ENCODE measurements at regions not wholly inside any gene's neighbourhood (a gene's known extent, or its start where the extent isn't known, plus 50 kb on each side); places are given as distances from the start of the nearest gene placed in this dataset.

GRCh38 chr4:117376692-117377091 is 291.3 kb upstream of the TRAM1L1 start:
- DNase-seq (ENCODE audit: low read depth, low spot score) (no peak), ATAC-seq (no peak)
- ChIA-PET POLR2A (no interaction called here), CTCF (no interaction called here)
- H3K27ac ChIP-seq (ENCODE audit: low read length) = no peak overlapping the region
- TF ChIP-seq POLR2AphosphoS5 (IDR thresholded peaks at IDR 0.05; ENCODE audit: low read depth, low read length) = no peak
- no peak for TF ChIP-seq TCF7L2 (IDR thresholded peaks at IDR 0.05; ENCODE audit: low read depth, low read length)
- no peak for TF ChIP-seq SIN3A (IDR thresholded peaks at IDR 0.05; ENCODE audit: borderline replicate concordance, insufficient read depth, low read depth, low read length)
- TF ChIP-seq, protein P1, sequence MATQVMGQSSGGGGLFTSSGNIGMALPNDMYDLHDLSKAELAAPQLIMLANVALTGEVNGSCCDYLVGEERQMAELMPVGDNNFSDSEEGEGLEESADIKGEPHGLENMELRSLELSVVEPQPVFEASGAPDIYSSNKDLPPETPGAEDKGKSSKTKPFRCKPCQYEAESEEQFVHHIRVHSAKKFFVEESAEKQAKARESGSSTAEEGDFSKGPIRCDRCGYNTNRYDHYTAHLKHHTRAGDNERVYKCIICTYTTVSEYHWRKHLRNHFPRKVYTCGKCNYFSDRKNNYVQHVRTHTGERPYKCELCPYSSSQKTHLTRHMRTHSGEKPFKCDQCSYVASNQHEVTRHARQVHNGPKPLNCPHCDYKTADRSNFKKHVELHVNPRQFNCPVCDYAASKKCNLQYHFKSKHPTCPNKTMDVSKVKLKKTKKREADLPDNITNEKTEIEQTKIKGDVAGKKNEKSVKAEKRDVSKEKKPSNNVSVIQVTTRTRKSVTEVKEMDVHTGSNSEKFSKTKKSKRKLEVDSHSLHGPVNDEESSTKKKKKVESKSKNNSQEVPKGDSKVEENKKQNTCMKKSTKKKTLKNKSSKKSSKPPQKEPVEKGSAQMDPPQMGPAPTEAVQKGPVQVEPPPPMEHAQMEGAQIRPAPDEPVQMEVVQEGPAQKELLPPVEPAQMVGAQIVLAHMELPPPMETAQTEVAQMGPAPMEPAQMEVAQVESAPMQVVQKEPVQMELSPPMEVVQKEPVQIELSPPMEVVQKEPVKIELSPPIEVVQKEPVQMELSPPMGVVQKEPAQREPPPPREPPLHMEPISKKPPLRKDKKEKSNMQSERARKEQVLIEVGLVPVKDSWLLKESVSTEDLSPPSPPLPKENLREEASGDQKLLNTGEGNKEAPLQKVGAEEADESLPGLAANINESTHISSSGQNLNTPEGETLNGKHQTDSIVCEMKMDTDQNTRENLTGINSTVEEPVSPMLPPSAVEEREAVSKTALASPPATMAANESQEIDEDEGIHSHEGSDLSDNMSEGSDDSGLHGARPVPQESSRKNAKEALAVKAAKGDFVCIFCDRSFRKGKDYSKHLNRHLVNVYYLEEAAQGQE (IDR thresholded peaks at IDR 0.05; ENCODE audit: insufficient read depth in 1 of 2, low read depth in 2 of 2, low read length in 1 of 2) = no peak
- TF ChIP-seq, protein P2, sequence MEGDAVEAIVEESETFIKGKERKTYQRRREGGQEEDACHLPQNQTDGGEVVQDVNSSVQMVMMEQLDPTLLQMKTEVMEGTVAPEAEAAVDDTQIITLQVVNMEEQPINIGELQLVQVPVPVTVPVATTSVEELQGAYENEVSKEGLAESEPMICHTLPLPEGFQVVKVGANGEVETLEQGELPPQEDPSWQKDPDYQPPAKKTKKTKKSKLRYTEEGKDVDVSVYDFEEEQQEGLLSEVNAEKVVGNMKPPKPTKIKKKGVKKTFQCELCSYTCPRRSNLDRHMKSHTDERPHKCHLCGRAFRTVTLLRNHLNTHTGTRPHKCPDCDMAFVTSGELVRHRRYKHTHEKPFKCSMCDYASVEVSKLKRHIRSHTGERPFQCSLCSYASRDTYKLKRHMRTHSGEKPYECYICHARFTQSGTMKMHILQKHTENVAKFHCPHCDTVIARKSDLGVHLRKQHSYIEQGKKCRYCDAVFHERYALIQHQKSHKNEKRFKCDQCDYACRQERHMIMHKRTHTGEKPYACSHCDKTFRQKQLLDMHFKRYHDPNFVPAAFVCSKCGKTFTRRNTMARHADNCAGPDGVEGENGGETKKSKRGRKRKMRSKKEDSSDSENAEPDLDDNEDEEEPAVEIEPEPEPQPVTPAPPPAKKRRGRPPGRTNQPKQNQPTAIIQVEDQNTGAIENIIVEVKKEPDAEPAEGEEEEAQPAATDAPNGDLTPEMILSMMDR (IDR thresholded peaks at IDR 0.05) = no peak
- no peak overlapping the region for H3K4me3 ChIP-seq (ENCODE audit: low read depth in 2 of 2, low read length in 2 of 2)
- no peaks in the 10 kb centered on the region for H3K9me3 ChIP-seq (ENCODE audit: control insufficient read depth, insufficient read depth, low read depth, low read length)
- H3K36me3 ChIP-seq (ENCODE audit: control insufficient read depth, insufficient read depth, low read length) = no peaks in the 10 kb centered on the region
- H3K27me3 ChIP-seq (ENCODE audit: control insufficient read depth, insufficient read depth, low read length) = no peaks in the 10 kb centered on the region
- BruUV-seq (replicated peaks) = no TSS peak
- no peaks in the 10 kb centered on the region for H3K4me1 ChIP-seq (ENCODE audit: control insufficient read depth, insufficient read depth, low read length)
- intact Hi-C loops (cut with micrococcal nuclease; ENCODE audit: unreplicated experiment) (no loop called here), in situ Hi-C loops (cut with HindIII; ENCODE audit: low pct_unique_long_range_greater_than_20kb, low sequenced_read_pairs) (no loop called here)

DNA sequence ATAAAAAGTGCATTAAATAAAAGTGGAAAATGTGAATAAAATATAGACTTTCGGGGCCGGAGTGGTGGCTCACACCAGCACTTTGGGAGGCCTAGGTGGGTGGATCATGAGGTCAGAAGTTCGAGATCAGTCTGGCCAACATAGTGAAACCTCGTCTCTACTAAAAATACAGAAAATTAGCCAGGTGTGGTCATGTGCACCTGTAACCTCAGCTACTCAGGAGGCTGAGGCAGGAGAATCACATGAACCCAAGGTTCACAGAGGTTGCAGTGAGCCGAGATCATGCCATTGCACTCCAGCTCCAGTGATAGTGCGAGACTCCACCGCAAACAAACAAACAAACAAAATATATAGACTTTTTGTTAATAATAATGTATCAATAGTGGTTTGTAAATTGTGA is 293.6 kb upstream of the TRAM1L1 start:
- no peak for TF ChIP-seq POLR2AphosphoS5 (IDR thresholded peaks at IDR 0.05; ENCODE audit: low read depth, low read length)
- TF ChIP-seq SIN3A (IDR thresholded peaks at IDR 0.05; ENCODE audit: borderline replicate concordance, insufficient read depth, low read depth, low read length) = no peak
- TF ChIP-seq, protein P1 (IDR thresholded peaks at IDR 0.05; ENCODE audit: insufficient read depth in 1 of 2, low read depth in 2 of 2, low read length in 1 of 2) = no peak
- TF ChIP-seq, protein P2 (IDR thresholded peaks at IDR 0.05) = no peak
- no peak for TF ChIP-seq TCF7L2 (IDR thresholded peaks at IDR 0.05; ENCODE audit: low read depth, low read length)
- ChIA-PET POLR2A (no interaction called here), CTCF (no interaction called here)
- in situ Hi-C loops (cut with HindIII; ENCODE audit: low pct_unique_long_range_greater_than_20kb, low sequenced_read_pairs) = no loop called here
- Histone ChIP-seq H3K36me3 (ENCODE audit: control insufficient read depth, insufficient read depth, low read length) (no peaks in the 10 kb centered on the region), H3K4me1 (ENCODE audit: control insufficient read depth, insufficient read depth, low read length) (no peaks in the 10 kb centered on the region), H3K9me3 (ENCODE audit: control insufficient read depth, insufficient read depth, low read depth, low read length) (no peaks in the 10 kb centered on the region), H3K27me3 (ENCODE audit: control insufficient read depth, insufficient read depth, low read length) (no peaks in the 10 kb centered on the region), H3K4me3 (ENCODE audit: low read depth in 2 of 2, low read length in 2 of 2) (no peak overlapping the region), H3K27ac (ENCODE audit: low read length) (no peak overlapping the region)
- BruUV-seq (replicated peaks) = no TSS peak
- intact Hi-C loops (cut with micrococcal nuclease; ENCODE audit: unreplicated experiment) = no loop called here
- ATAC-seq (no peak), DNase-seq (ENCODE audit: low read depth, low spot score) (no peak)
